Panc1 (cell line): ENCODE measurements at regions not wholly inside any gene's neighbourhood (a gene's known extent, or its start where the extent isn't known, plus 50 kb on each side); places are given as distances from the start of the nearest gene placed in this dataset.

Source experiments
- POLR2AphosphoS5 ChIP-seq: IDR thresholded peaks from 2 replicates; pipeline ENCODE4 v1.6.1; 2012; ENCODE audit warnings: mild to moderate bottlenecking, low read depth, low read length, moderate library complexity
- SIN3A ChIP-seq: IDR thresholded peaks from 2 replicates; pipeline ENCODE4 v1.6.1; 2012; ENCODE audit warnings: low read depth, mild to moderate bottlenecking, low read length, moderate library complexity, borderline replicate concordance; ENCODE audit not compliant: insufficient read depth
- TCF7L2 ChIP-seq: IDR thresholded peaks from 2 replicates; pipeline ENCODE4 v1.6.1; 2011; ENCODE audit warnings: mild to moderate bottlenecking, low read depth, low read length, inconsistent platforms
- TF ChIP-seq, protein P1 (sequence below): fragments of 450-650 bp; IDR thresholded peaks from 2 replicates; pipeline ENCODE4 v1.5.1; 2017; ENCODE audit warnings: mild to moderate bottlenecking
- TF ChIP-seq, protein P2 (sequence below), 2 experiments: IDR thresholded peaks; 2 replicates each; pipeline ENCODE4 v1.6.1; 2011 to 2012; ENCODE audit warnings: low read depth in 2 of 2, control low read depth in 1 of 2, low read length in 1 of 2, mild to moderate bottlenecking in 1 of 2, moderate library complexity in 1 of 2; ENCODE audit not compliant: insufficient read depth in 1 of 2

DNA sequence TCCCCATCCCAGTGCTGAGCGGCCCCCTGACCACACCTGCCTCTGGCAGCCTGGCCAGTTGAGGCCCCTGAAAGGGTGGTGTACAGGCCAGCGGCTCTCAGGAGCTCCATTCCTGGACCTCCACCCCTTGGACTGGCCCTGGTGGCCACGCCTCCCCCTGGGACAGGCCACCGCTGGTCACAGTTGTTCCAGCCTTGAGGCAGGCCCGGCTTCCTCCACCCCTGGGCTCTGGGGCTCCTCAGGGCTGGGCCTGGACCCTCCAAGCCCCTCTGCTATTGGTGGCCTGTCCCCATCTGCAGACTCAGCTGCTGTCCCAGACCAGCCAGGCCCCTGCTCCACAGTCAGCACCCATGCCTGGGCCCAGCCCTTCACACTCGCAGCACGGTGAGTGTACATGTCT lies 93.2 kb upstream of the NKX1-1 start:
- TF ChIP-seq, protein P1, sequence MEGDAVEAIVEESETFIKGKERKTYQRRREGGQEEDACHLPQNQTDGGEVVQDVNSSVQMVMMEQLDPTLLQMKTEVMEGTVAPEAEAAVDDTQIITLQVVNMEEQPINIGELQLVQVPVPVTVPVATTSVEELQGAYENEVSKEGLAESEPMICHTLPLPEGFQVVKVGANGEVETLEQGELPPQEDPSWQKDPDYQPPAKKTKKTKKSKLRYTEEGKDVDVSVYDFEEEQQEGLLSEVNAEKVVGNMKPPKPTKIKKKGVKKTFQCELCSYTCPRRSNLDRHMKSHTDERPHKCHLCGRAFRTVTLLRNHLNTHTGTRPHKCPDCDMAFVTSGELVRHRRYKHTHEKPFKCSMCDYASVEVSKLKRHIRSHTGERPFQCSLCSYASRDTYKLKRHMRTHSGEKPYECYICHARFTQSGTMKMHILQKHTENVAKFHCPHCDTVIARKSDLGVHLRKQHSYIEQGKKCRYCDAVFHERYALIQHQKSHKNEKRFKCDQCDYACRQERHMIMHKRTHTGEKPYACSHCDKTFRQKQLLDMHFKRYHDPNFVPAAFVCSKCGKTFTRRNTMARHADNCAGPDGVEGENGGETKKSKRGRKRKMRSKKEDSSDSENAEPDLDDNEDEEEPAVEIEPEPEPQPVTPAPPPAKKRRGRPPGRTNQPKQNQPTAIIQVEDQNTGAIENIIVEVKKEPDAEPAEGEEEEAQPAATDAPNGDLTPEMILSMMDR: no peak
- TF ChIP-seq POLR2AphosphoS5 (no peak), TCF7L2 (no peak), SIN3A (no peak)
- TF ChIP-seq, protein P2, sequence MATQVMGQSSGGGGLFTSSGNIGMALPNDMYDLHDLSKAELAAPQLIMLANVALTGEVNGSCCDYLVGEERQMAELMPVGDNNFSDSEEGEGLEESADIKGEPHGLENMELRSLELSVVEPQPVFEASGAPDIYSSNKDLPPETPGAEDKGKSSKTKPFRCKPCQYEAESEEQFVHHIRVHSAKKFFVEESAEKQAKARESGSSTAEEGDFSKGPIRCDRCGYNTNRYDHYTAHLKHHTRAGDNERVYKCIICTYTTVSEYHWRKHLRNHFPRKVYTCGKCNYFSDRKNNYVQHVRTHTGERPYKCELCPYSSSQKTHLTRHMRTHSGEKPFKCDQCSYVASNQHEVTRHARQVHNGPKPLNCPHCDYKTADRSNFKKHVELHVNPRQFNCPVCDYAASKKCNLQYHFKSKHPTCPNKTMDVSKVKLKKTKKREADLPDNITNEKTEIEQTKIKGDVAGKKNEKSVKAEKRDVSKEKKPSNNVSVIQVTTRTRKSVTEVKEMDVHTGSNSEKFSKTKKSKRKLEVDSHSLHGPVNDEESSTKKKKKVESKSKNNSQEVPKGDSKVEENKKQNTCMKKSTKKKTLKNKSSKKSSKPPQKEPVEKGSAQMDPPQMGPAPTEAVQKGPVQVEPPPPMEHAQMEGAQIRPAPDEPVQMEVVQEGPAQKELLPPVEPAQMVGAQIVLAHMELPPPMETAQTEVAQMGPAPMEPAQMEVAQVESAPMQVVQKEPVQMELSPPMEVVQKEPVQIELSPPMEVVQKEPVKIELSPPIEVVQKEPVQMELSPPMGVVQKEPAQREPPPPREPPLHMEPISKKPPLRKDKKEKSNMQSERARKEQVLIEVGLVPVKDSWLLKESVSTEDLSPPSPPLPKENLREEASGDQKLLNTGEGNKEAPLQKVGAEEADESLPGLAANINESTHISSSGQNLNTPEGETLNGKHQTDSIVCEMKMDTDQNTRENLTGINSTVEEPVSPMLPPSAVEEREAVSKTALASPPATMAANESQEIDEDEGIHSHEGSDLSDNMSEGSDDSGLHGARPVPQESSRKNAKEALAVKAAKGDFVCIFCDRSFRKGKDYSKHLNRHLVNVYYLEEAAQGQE (IDR thresholded peaks at IDR 0.05; ENCODE audit: insufficient read depth in 1 of 2, low read depth in 2 of 2, low read length in 1 of 2): no peak
